ENCODE measurements at regions not wholly inside any gene's neighbourhood (a gene's known extent, or its start where the extent isn't known, plus 50 kb on each side); places are given as distances from the start of the nearest gene placed in this dataset.

- Mint-ChIP-seq H3K4me3 (no peak overlapping the region), H3K27me3 (no peaks in the 10 kb centered on the region), H3K4me1 (no peaks in the 10 kb centered on the region), H3K27ac (no peak overlapping the region), H3K9me3 (peaks cover 0 to 21% (median 7%) of the 10 kb centered on the region in 9 donors), H3K36me3 (peaks cover 0 to 6% (median 0%) of the 10 kb centered on the region in 3 donors)
- ATAC-seq (no peak), DNase-seq (no peak)
- POLR2A ChIA-PET, result no interaction called here
These were observed 1150.7 kb downstream of the OTOL1 start for GRCh38 chr3:162647321-162647720.

GRCh38 chr3:162658003-162658402, 1161.4 kb downstream of the OTOL1 start:
- H3K27me3 Mint-ChIP-seq, result no peaks in the 10 kb centered on the region

GRCh38 chr3:162665684-162666391, 1169.2 kb downstream of the OTOL1 start:
- ATAC-seq, result no peak
- H3K4me1 Mint-ChIP-seq, result no peaks in the 10 kb centered on the region
- H3K4me3 Mint-ChIP-seq, result no peak overlapping the region
- DNase-seq, result no peak
- H3K36me3 Mint-ChIP-seq, result no peaks in the 10 kb centered on the region
- H3K27me3 Mint-ChIP-seq, result no peaks in the 10 kb centered on the region
- POLR2A ChIA-PET, result no interaction called here
- H3K27ac Mint-ChIP-seq, result no peak overlapping the region
- H3K9me3 Mint-ChIP-seq, result peaks cover 0 to 10% (median 6%) of the 10 kb centered on the region in 9 donors

More at GRCh38 chr3:162658003-162658402, 1161.4 kb downstream of the OTOL1 start:
- H3K9me3 Mint-ChIP-seq, result peaks cover 0 to 10% (median 4%) of the 10 kb centered on the region in 9 donors
- H3K36me3 Mint-ChIP-seq, result no peaks in the 10 kb centered on the region
- no peak overlapping the region for H3K4me3 Mint-ChIP-seq
- POLR2A ChIA-PET, result no interaction called here
- DNase-seq (no peak), ATAC-seq (no peak)
- no peaks in the 10 kb centered on the region for H3K4me1 Mint-ChIP-seq
- H3K27ac Mint-ChIP-seq, result no peak overlapping the region

- Mint-ChIP-seq H3K27me3 (no peaks in the 10 kb centered on the region), H3K36me3 (no peaks in the 10 kb centered on the region), H3K27ac (no peak overlapping the region), H3K9me3 (peaks cover 2 to 17% (median 6%) of the 10 kb centered on the region in 9 donors), H3K4me3 (no peak overlapping the region), H3K4me1 (no peaks in the 10 kb centered on the region)
- DNase-seq, result no peak
- ATAC-seq, result no peak
- POLR2A ChIA-PET, result no interaction called here
These were observed 1170.2 kb downstream of the OTOL1 start for GRCh38 chr3:162666835-162667234.

- no peaks in the 10 kb centered on the region for H3K36me3 Mint-ChIP-seq
- H3K27me3 Mint-ChIP-seq, result no peaks in the 10 kb centered on the region
- DNase-seq, result no peak
- ATAC-seq, result no peak
- H3K4me1 Mint-ChIP-seq, result no peaks in the 10 kb centered on the region
- peaks cover 0 to 21% (median 2%) of the 10 kb centered on the region in 9 donors for H3K9me3 Mint-ChIP-seq
- POLR2A ChIA-PET, result no interaction called here
- no peak overlapping the region for H3K4me3 Mint-ChIP-seq
- H3K27ac Mint-ChIP-seq, result no peak overlapping the region
These were observed 1173.6 kb downstream of the OTOL1 start for GRCh38 chr3:162670181-162670580.

GRCh38 chr3:162677475-162677874, 1180.9 kb downstream of the OTOL1 start:
- H3K27me3 Mint-ChIP-seq, result no peaks in the 10 kb centered on the region
- no peak overlapping the region for H3K27ac Mint-ChIP-seq
- DNase-seq (no peak), ATAC-seq (no peak)
- H3K4me1 Mint-ChIP-seq, result no peaks in the 10 kb centered on the region
- H3K4me3 Mint-ChIP-seq, result no peak overlapping the region
- no peaks in the 10 kb centered on the region for H3K36me3 Mint-ChIP-seq
- H3K9me3 Mint-ChIP-seq, result peaks cover 0 to 3% (median 0%) of the 10 kb centered on the region in 9 donors
- POLR2A ChIA-PET, result no interaction called here

GRCh38 chr3:162678941-162679340, 1182.3 kb downstream of the OTOL1 start:
- H3K27ac Mint-ChIP-seq, result no peak overlapping the region
- no peaks in the 10 kb centered on the region for H3K27me3 Mint-ChIP-seq
- no peak for ATAC-seq
- H3K9me3 Mint-ChIP-seq, result peaks cover 0 to 3% (median 0%) of the 10 kb centered on the region in 9 donors
- DNase-seq, result no peak
- POLR2A ChIA-PET, result no interaction called here
- H3K36me3 Mint-ChIP-seq, result no peaks in the 10 kb centered on the region
- H3K4me1 Mint-ChIP-seq, result no peaks in the 10 kb centered on the region
- no peak overlapping the region for H3K4me3 Mint-ChIP-seq

GRCh38 chr3:162684260-162684659, 1187.7 kb downstream of the OTOL1 start:
- Mint-ChIP-seq H3K9me3 (peaks cover 0 to 25% (median 0%) of the 10 kb centered on the region in 9 donors), H3K27me3 (no peaks in the 10 kb centered on the region)
- POLR2A ChIA-PET, result no interaction called here

GRCh38 chr3:162699291-162699690, 1202.7 kb downstream of the OTOL1 start:
- Mint-ChIP-seq H3K9me3 (peaks cover 0 to 4% (median 0%) of the 10 kb centered on the region in 9 donors), H3K27me3 (no peaks in the 10 kb centered on the region), H3K4me1 (no peaks in the 10 kb centered on the region), H3K4me3 (no peak overlapping the region), H3K36me3 (no peaks in the 10 kb centered on the region), H3K27ac (no peak overlapping the region)
- DNase-seq, result no peak
- POLR2A ChIA-PET, result no interaction called here
- ATAC-seq, result no peak

More at GRCh38 chr3:162684260-162684659, 1187.7 kb downstream of the OTOL1 start:
- H3K4me3 Mint-ChIP-seq, result no peak overlapping the region
- no peaks in the 10 kb centered on the region for H3K36me3 Mint-ChIP-seq
- ATAC-seq, result no peak
- no peaks in the 10 kb centered on the region for H3K4me1 Mint-ChIP-seq
- no peak for DNase-seq
- H3K27ac Mint-ChIP-seq, result no peak overlapping the region

- H3K4me1 Mint-ChIP-seq, result no peaks in the 10 kb centered on the region
- no peak for ATAC-seq
- no peaks in the 10 kb centered on the region for H3K27me3 Mint-ChIP-seq
- peaks cover 0 to 5% (median 0%) of the 10 kb centered on the region in 9 donors for H3K9me3 Mint-ChIP-seq
- DNase-seq, result no peak
- POLR2A ChIA-PET, result no interaction called here
- H3K27ac Mint-ChIP-seq, result no peak overlapping the region
- H3K4me3 Mint-ChIP-seq, result no peak overlapping the region
- no peaks in the 10 kb centered on the region for H3K36me3 Mint-ChIP-seq
These were observed 1204.6 kb downstream of the OTOL1 start for GRCh38 chr3:162701211-162701610.

- no peak for DNase-seq
- H3K36me3 Mint-ChIP-seq, result no peaks in the 10 kb centered on the region
These were observed 1206.3 kb downstream of the OTOL1 start for GRCh38 chr3:162702768-162703385.

GRCh38 chr3:162704238-162704637, 1207.6 kb downstream of the OTOL1 start:
- no peaks in the 10 kb centered on the region for H3K27me3 Mint-ChIP-seq
- POLR2A ChIA-PET, result no interaction called here
- ATAC-seq, result no peak
- H3K4me3 Mint-ChIP-seq, result no peak overlapping the region
- no peaks in the 10 kb centered on the region for H3K4me1 Mint-ChIP-seq
- DNase-seq, result no peak
- H3K9me3 Mint-ChIP-seq, result peaks cover 0 to 13% (median 0%) of the 10 kb centered on the region in 9 donors
- H3K36me3 Mint-ChIP-seq, result no peaks in the 10 kb centered on the region
- no peak overlapping the region for H3K27ac Mint-ChIP-seq

More at GRCh38 chr3:162702768-162703385, 1206.3 kb downstream of the OTOL1 start:
- no peak overlapping the region for H3K4me3 Mint-ChIP-seq
- no peaks in the 10 kb centered on the region for H3K4me1 Mint-ChIP-seq
- POLR2A ChIA-PET, result no interaction called here
- ATAC-seq, result no peak
- no peak overlapping the region for H3K27ac Mint-ChIP-seq
- H3K27me3 Mint-ChIP-seq, result no peaks in the 10 kb centered on the region
- H3K9me3 Mint-ChIP-seq, result peaks cover 0 to 11% (median 0%) of the 10 kb centered on the region in 9 donors

GRCh38 chr3:162704799-162705385, 1208.3 kb downstream of the OTOL1 start:
- Mint-ChIP-seq H3K9me3 (peaks cover 0 to 13% (median 2%) of the 10 kb centered on the region in 9 donors), H3K4me3 (no peak overlapping the region)
- ATAC-seq, result no peak

More at GRCh38 chr3:162704799-162705385, 1208.3 kb downstream of the OTOL1 start:
- POLR2A ChIA-PET, result no interaction called here
- H3K27ac Mint-ChIP-seq, result no peak overlapping the region
- no peaks in the 10 kb centered on the region for H3K36me3 Mint-ChIP-seq
- H3K27me3 Mint-ChIP-seq, result no peaks in the 10 kb centered on the region
- H3K4me1 Mint-ChIP-seq, result no peaks in the 10 kb centered on the region
- DNase-seq, result no peak

Measured in naive thymus-derived CD8-positive, alpha-beta T cell (primary cell).